CD4-positive, CD25-positive, alpha-beta regulatory T cell (primary cell): ENCODE measurements at regions not wholly inside any gene's neighbourhood (a gene's known extent, or its start where the extent isn't known, plus 50 kb on each side); places are given as distances from the start of the nearest gene placed in this dataset.
"Not testable (repeated sequence)": the region's sequence is repeated elsewhere in the genome, so short reads cannot be mapped to it uniquely, and the experiment has no call there.

ENCODE experiments used
- ATAC-seq, 2 donors: fragments of 150-1000 bp; cut with Tn5 transposase; one replicate each; pipeline ENCODE4 v1.10.0; 2021; ENCODE audit warnings: low read depth in 2 of 2, moderate number of reproducible peaks in 2 of 2, moderate library complexity in 1 of 2
- DNase-seq, 3 donors: peaks; one replicate each; pipeline versions ENCODE4 v3.0.0 to v3.0.0-alpha.2; 2012 to 2022; ENCODE audit warnings: mixed read lengths in 1 of 3
- H3K27ac ChIP-seq: one replicate; pipeline ENCODE4 v1.7.0; 2013; ENCODE audit warnings: mild to moderate bottlenecking, low read length; ENCODE audit not compliant: insufficient read depth, poor library complexity, severe bottlenecking
- H3K27me3 ChIP-seq: one replicate; pipeline ENCODE4 v1.7.0; 2013; ENCODE audit warnings: low read length; ENCODE audit not compliant: control insufficient read depth, insufficient read depth
- H3K36me3 ChIP-seq: one replicate; pipeline ENCODE4 v1.7.0; 2013; ENCODE audit warnings: mild to moderate bottlenecking, low read length, moderate library complexity; ENCODE audit not compliant: control insufficient read depth, insufficient read depth
- H3K4me1 ChIP-seq: 2 replicates; pipeline ENCODE4 v1.7.0; 2013; ENCODE audit warnings: mild to moderate bottlenecking, low read length; ENCODE audit not compliant: insufficient read depth, control insufficient read depth, poor library complexity, severe bottlenecking
- H3K4me3 ChIP-seq: one replicate; pipeline ENCODE4 v1.7.0; 2013; ENCODE audit warnings: low read depth, mild to moderate bottlenecking, low read length, moderate library complexity
- H3K9me3 ChIP-seq, 2 experiments: 1 replicate in 1 of 2; 2 replicates in 1 of 2; pipeline ENCODE4 v1.7.0; 2013; ENCODE audit warnings: low read length in 2 of 2, mild to moderate bottlenecking in 1 of 2, moderate library complexity in 1 of 2; ENCODE audit not compliant: control insufficient read depth in 2 of 2
- H3K27ac Mint-ChIP-seq, 3 donors: one replicate each; pipeline ENCODE4 v1.8.0; 2020 to 2022; ENCODE audit warnings: mild to moderate bottlenecking in 3 of 3, mixed read lengths in 3 of 3, moderate library complexity in 2 of 3
- H3K27me3 Mint-ChIP-seq: one replicate; pipeline ENCODE4 v1.8.0; 2022; ENCODE audit warnings: mild to moderate bottlenecking, mixed read lengths
- H3K36me3 Mint-ChIP-seq: one replicate; pipeline ENCODE4 v1.8.0; 2020; ENCODE audit warnings: mixed read lengths
- H3K4me1 Mint-ChIP-seq, 4 donors: one replicate each; pipeline ENCODE4 v1.8.0; 2020 to 2022; ENCODE audit warnings: mixed read lengths in 4 of 4, mild to moderate bottlenecking in 1 of 4
- H3K4me3 Mint-ChIP-seq, 4 donors: one replicate each; pipeline ENCODE4 v1.8.0; 2020 to 2022; ENCODE audit warnings: mild to moderate bottlenecking in 4 of 4, mixed read lengths in 4 of 4, moderate library complexity in 3 of 4
- H3K9me3 Mint-ChIP-seq, 7 donors: one replicate each; pipeline ENCODE4 v1.8.0; 2020 to 2022; ENCODE audit warnings: mixed read lengths in 7 of 7, mild to moderate bottlenecking in 3 of 7, moderate library complexity in 2 of 7

DNA sequence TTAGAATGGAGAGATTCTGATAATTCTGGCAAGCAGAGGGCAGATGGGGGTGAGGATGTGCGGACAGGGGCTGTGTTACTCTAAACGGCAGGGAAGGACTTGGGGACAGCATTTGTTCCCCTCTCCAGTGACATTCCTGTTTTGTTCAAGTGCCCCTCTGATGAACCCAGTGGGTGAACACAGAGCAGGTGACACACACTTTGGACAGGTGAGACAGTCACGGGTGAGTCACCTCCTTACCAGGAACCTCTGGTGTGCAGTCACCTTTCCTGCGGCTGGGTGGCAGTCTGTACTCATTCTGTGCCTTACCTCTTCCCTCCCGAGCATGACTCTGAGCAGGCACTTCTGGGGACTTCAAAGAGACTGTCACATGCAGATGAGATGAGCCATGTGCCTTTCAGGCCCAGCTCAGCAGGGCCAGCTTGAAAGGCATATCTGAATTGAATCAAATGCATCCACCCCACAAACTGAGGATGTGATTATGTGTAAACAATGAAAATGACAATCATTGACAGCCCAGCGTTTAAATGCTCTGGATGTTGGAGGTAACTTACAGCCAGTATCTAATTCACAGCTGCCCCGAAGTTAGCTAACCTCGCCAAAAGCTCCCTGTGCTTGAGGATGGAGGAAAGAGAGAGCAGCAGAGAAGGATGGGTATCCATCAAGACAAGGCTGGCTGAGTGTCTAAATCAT, 362.4 kb downstream of the BCL2L11 start:
- H3K9me3 ChIP-seq, H3K27me3 ChIP-seq, H3K27me3 Mint-ChIP-seq, H3K36me3 ChIP-seq, H3K9me3 Mint-ChIP-seq, H3K36me3 Mint-ChIP-seq, H3K4me3 ChIP-seq: not testable (repeated sequence)
- Histone ChIP-seq H3K4me1 (peaks cover 12% of the 10 kb centered on the region), H3K27ac (peak overlapping the region; percentile 23)
- Mint-ChIP-seq H3K4me1 (peaks cover 0 to 16% (median 6%) of the 10 kb centered on the region in 4 donors), H3K4me3 (peak overlapping the region in 1 of 4 donors; percentile 24), H3K27ac (peak overlapping the region in 1 of 3 donors; percentile 44)
- peak; percentile 94 for ATAC-seq
- peak; percentile 28 to 52 (median 34) for DNase-seq

DNA sequence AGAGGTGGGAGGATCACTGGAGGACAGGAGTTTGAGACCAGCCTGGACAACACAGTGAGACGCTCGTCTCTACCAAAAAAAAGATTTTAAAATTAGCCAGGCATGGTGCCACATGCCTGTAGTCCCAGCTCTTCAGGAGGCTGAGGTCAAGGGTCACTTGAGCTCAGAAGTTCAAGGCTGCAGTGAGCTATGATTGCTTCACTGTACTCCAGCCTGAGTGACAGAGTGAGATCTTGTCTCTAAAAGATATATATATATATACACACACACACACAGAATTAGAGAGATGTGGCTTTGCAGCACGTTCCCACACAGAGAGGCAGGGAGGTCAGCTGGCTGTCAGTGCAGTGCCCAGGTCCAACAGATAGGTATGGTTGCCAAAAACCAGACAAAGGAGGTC, 363.4 kb downstream of the BCL2L11 start:
- peaks cover 0 to 13% (median 6%) of the 10 kb centered on the region in 4 donors for H3K4me1 Mint-ChIP-seq

DNA sequence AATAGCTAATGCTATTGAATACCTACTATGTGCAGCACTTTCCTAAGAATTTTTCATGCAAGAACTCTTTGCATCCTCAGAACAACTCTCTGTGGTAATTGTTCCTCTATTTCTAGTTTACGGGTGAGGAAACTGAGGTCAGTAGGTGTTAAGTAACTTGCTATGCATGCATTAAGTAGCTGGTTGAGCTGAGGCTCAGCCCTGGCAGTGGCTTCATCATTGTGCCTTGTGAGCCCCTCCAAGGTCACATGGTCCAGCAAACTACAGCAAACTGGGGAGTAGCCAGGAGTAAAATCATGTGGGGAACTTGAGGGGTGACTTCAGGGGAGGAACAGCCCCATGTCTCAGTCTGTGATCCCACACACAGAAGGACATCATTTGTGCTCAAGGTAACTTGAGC, 365.2 kb downstream of the BCL2L11 start:
- not testable (repeated sequence) for H3K27me3 ChIP-seq, DNase-seq, H3K27me3 Mint-ChIP-seq, H3K9me3 ChIP-seq, H3K4me3 ChIP-seq, H3K36me3 Mint-ChIP-seq, H3K4me1 ChIP-seq, H3K36me3 ChIP-seq, ATAC-seq, H3K27ac ChIP-seq, H3K9me3 Mint-ChIP-seq
- H3K4me1 Mint-ChIP-seq: peaks cover 0 to 13% (median 5%) of the 10 kb centered on the region in 4 donors
- peak overlapping the region in 2 of 4 donors; percentile 73 to 77 for H3K4me3 Mint-ChIP-seq
- peak overlapping the region in 2 of 3 donors; percentile 64 to 88 for H3K27ac Mint-ChIP-seq

More for the DNA sequence above, 363.4 kb downstream of the BCL2L11 start:
- H3K9me3 Mint-ChIP-seq, H3K9me3 ChIP-seq, H3K27me3 Mint-ChIP-seq, H3K27ac ChIP-seq, H3K4me3 ChIP-seq, ATAC-seq, H3K27me3 ChIP-seq, H3K36me3 Mint-ChIP-seq, DNase-seq, H3K36me3 ChIP-seq, H3K4me3 Mint-ChIP-seq, H3K4me1 ChIP-seq: not testable (repeated sequence)
- peak overlapping the region in 1 of 3 donors; percentile 86 for H3K27ac Mint-ChIP-seq

DNA sequence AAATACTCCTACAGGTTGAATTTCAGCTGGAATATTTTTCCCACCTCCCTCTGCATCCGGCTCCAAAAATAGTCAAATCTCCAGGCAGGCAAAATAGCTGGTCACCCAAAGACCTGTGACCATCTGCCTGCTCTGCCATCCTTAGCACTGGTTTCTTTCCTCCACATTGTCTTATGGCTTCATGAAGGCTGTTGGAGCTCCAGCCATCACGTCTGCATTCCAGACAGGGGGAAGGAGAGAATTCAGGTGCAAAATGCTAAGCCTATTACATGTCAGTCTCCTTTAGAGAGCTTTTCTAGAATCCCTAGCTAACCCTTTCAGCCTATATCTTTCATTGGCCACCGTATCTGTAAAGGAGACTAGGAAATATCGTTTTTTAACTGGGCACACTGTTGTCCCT, 367.7 kb downstream of the BCL2L11 start:
- peaks cover 0 to 14% (median 4%) of the 10 kb centered on the region in 4 donors for H3K4me1 Mint-ChIP-seq
- H3K4me1 ChIP-seq, H3K36me3 Mint-ChIP-seq, H3K27ac ChIP-seq, H3K36me3 ChIP-seq, DNase-seq, H3K9me3 Mint-ChIP-seq, H3K4me3 ChIP-seq, H3K27me3 ChIP-seq, H3K27me3 Mint-ChIP-seq, ATAC-seq, H3K27ac Mint-ChIP-seq, H3K9me3 ChIP-seq, H3K4me3 Mint-ChIP-seq: not testable (repeated sequence)

DNA sequence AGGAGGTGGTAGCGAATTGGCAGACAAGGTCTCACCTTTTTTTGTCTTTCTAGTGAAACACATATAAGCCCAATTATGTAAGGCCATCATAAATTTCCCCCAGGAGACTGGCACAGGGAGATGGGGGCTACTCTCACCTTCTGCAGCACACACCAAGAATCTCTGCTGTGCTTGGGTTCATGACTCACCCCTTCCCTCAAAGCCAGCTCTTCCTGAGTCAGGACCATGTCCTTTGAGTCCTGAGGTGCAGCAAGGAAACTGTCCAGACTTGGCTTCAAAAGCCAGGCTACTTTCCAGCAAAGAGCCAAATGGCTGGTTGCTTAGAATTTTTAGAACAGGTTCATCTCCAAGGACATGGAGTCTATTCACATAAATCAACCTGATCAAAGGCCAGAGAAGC, 368.7 kb downstream of the BCL2L11 start:
- not testable (repeated sequence) for H3K27me3 Mint-ChIP-seq, H3K27ac ChIP-seq, H3K9me3 Mint-ChIP-seq, H3K36me3 Mint-ChIP-seq, DNase-seq, H3K27me3 ChIP-seq, H3K4me3 ChIP-seq, H3K9me3 ChIP-seq, H3K4me1 ChIP-seq, ATAC-seq, H3K27ac Mint-ChIP-seq, H3K36me3 ChIP-seq, H3K4me3 Mint-ChIP-seq
- peaks cover 0 to 14% (median 3%) of the 10 kb centered on the region in 4 donors for H3K4me1 Mint-ChIP-seq

DNA sequence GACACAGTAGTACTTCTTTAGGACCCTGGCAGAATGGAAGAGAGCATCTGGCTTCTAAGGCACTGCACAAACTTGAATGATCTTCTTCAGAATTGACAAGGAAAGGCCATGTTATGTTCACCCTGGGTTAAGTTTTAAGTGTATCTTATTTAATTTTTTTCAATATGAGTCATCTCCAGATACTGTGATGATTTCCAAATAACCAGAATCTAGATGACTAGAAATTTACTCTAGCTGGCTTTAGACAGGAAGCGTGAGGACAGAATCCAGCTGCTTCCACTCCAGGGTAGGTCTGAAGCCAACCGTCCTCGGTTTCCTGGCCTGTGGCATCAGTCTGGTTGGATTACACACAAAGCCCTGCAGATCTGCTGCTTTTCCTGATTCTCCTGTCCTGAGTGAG, 370.5 kb downstream of the BCL2L11 start:
- peak overlapping the region in 1 of 3 donors; percentile 84 for H3K27ac Mint-ChIP-seq
- H3K27me3 ChIP-seq, DNase-seq, H3K9me3 ChIP-seq, H3K9me3 Mint-ChIP-seq, H3K27me3 Mint-ChIP-seq, H3K4me1 ChIP-seq, H3K36me3 Mint-ChIP-seq, H3K36me3 ChIP-seq: not testable (repeated sequence)
- peak overlapping the region in 3 of 4 donors; percentile 77 to 93 (median 90) for H3K4me3 Mint-ChIP-seq
- Histone ChIP-seq H3K27ac (peak overlapping the region; percentile 66), H3K4me3 (peak overlapping the region; percentile 55)
- peak; percentile 30 to 48 for ATAC-seq
- peaks cover 0 to 18% (median under 1%) of the 10 kb centered on the region in 4 donors for H3K4me1 Mint-ChIP-seq

DNA sequence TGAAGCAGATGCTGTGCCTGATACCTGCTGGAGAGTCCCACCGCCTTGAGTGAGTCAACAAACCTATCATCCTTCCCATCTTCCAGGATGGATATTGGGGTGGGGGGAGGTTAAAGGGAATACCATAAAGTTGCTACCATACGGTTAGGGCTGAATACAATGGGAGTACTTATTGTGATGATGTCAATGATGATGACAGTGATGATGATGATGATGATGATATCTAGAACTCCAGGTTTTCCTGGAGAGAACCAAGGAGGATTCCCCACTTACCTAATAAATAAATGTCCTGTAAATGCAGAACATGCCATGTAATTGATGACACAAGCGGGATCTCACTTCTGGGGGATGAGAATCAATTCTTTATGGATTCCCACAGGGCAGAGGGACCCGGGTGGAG, 370.9 kb downstream of the BCL2L11 start:
- not testable (repeated sequence) for ATAC-seq, H3K36me3 ChIP-seq, DNase-seq, H3K36me3 Mint-ChIP-seq, H3K27me3 Mint-ChIP-seq, H3K4me1 ChIP-seq, H3K9me3 Mint-ChIP-seq, H3K27me3 ChIP-seq, H3K9me3 ChIP-seq
- Mint-ChIP-seq H3K4me3 (peak overlapping the region; percentile 69 to 93 (median 84)), H3K27ac (peak overlapping the region in 1 of 3 donors; percentile 84), H3K4me1 (peaks cover 0 to 19% (median 0%) of the 10 kb centered on the region in 4 donors)
- peak overlapping the region; percentile 63 for H3K4me3 ChIP-seq
- H3K27ac ChIP-seq: peak overlapping the region; percentile 66
